ENCODE measurements at regions not wholly inside any gene's neighbourhood (a gene's known extent, or its start where the extent isn't known, plus 50 kb on each side); places are given as distances from the start of the nearest gene placed in this dataset.

- DNase-seq (ENCODE audit: low read depth, low spot score), result no peak
Observed at GRCh38 chr10:128924918-128925317, 542.1 kb upstream of the MGMT start.

GRCh38 chr10:128926711-128927110, 540.3 kb upstream of the MGMT start:
- no peak for DNase-seq (ENCODE audit: low read depth, low spot score)

GRCh38 chr10:128927497-128928161, 539.4 kb upstream of the MGMT start:
- no peak for DNase-seq (ENCODE audit: low read depth, low spot score)

- DNase-seq (ENCODE audit: low read depth, low spot score), result no peak
Observed at GRCh38 chr10:128928231-128928836, 538.7 kb upstream of the MGMT start.

- peak; percentile 17 for DNase-seq (ENCODE audit: low read depth, low spot score)
Observed at GRCh38 chr10:128929131-128929530, 537.9 kb upstream of the MGMT start.

- DNase-seq (ENCODE audit: low read depth, low spot score), result no peak
Observed at GRCh38 chr10:128929767-128930166, 537.3 kb upstream of the MGMT start.

- no peak for DNase-seq (ENCODE audit: low read depth, low spot score)
Observed at GRCh38 chr10:128930515-128930914, 536.5 kb upstream of the MGMT start.

GRCh38 chr10:128932071-128932820, 534.8 kb upstream of the MGMT start:
- DNase-seq (ENCODE audit: low read depth, low spot score), result no peak

GRCh38 chr10:128934492-128934891, 532.5 kb upstream of the MGMT start:
- peak; percentile 27 for DNase-seq (ENCODE audit: low read depth, low spot score)

GRCh38 chr10:128936392-128936791, 530.6 kb upstream of the MGMT start:
- DNase-seq (ENCODE audit: low read depth, low spot score), result no peak

GRCh38 chr10:128938558-128938957, 528.5 kb upstream of the MGMT start:
- DNase-seq (ENCODE audit: low read depth, low spot score), result no peak

GRCh38 chr10:128940081-128940480, 527.0 kb upstream of the MGMT start:
- no peak for DNase-seq (ENCODE audit: low read depth, low spot score)

GRCh38 chr10:128943111-128943510, 523.9 kb upstream of the MGMT start:
- DNase-seq (ENCODE audit: low read depth, low spot score), result no peak

- DNase-seq (ENCODE audit: low read depth, low spot score), result no peak
Observed at GRCh38 chr10:128945398-128945797, 521.6 kb upstream of the MGMT start.

GRCh38 chr10:128950159-128950915, 516.7 kb upstream of the MGMT start:
- no peak for DNase-seq (ENCODE audit: low read depth, low spot score)

- no peak for DNase-seq (ENCODE audit: low read depth, low spot score)
Observed at GRCh38 chr10:128950916-128951275, 516.1 kb upstream of the MGMT start.

- no peak for DNase-seq (ENCODE audit: low read depth, low spot score)
Observed at GRCh38 chr10:128952856-128953255, 514.2 kb upstream of the MGMT start.

GRCh38 chr10:128956149-128956548, 510.9 kb upstream of the MGMT start:
- no peak for DNase-seq (ENCODE audit: low read depth, low spot score)

- DNase-seq (ENCODE audit: low read depth, low spot score), result no peak
Observed at GRCh38 chr10:128957221-128957620, 509.8 kb upstream of the MGMT start.

- no peak for DNase-seq (ENCODE audit: low read depth, low spot score)
Observed at GRCh38 chr10:128958834-128959690, 508.0 kb upstream of the MGMT start.

- DNase-seq (ENCODE audit: low read depth, low spot score), result no peak
Observed at GRCh38 chr10:128959746-128960145, 507.3 kb upstream of the MGMT start.
